ENCODE measurements at regions not wholly inside any gene's neighbourhood (a gene's known extent, or its start where the extent isn't known, plus 50 kb on each side); places are given as distances from the start of the nearest gene placed in this dataset.
"Not testable (repeated sequence)": the region's sequence is repeated elsewhere in the genome, so short reads cannot be mapped to it uniquely, and the experiment has no call there.

DNA sequence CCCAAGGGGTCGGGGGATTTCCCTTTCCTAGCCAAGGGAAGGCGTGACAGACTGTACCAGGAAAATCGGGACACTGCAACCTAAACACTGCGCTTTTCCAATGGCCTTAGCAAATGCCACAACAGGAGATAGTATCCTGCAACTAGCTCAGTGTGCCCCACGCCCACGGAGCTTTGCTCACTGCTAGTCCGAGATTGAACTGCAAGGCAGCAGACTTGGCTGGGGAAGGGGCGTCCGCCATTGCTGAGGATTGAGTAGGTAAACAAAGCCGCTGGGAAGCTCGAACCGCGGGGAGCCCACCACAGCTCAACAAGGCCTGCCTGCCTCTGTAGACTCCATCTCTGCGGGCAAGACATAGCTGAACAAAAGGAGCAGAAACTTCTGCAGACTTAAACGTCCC lies 72.3 kb upstream of the THRB start:
- no peak overlapping the region for H3K4me3 ChIP-seq (ENCODE audit: low read depth, low read length)
- DNase-seq (ENCODE audit: low read depth): no peak
- TF ChIP-seq, protein P1, sequence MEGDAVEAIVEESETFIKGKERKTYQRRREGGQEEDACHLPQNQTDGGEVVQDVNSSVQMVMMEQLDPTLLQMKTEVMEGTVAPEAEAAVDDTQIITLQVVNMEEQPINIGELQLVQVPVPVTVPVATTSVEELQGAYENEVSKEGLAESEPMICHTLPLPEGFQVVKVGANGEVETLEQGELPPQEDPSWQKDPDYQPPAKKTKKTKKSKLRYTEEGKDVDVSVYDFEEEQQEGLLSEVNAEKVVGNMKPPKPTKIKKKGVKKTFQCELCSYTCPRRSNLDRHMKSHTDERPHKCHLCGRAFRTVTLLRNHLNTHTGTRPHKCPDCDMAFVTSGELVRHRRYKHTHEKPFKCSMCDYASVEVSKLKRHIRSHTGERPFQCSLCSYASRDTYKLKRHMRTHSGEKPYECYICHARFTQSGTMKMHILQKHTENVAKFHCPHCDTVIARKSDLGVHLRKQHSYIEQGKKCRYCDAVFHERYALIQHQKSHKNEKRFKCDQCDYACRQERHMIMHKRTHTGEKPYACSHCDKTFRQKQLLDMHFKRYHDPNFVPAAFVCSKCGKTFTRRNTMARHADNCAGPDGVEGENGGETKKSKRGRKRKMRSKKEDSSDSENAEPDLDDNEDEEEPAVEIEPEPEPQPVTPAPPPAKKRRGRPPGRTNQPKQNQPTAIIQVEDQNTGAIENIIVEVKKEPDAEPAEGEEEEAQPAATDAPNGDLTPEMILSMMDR (IDR thresholded peaks at IDR 0.05; ENCODE audit: insufficient read depth, low read length): no peak

DNA sequence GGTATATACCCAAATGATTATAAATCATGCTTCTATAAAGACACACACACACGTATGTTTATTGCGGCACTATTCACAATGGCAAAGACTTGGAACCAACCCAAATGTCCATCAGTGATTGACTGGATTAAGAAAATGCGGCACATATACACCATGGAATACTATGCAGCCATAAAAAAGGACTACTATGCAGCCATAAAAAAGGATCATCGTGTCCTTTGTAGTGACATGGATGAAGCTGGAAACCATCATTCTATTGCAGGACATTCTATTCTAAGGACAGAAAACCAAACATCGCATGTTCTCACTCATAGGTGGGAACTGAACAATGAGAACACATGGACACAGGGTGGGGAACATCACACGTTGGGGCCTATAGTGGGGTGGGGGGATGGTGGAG lies 77.8 kb upstream of the THRB start:
- not testable (repeated sequence) for DNase-seq (ENCODE audit: low read depth); H3K4me3 ChIP-seq (ENCODE audit: low read depth, low read length)

DNA sequence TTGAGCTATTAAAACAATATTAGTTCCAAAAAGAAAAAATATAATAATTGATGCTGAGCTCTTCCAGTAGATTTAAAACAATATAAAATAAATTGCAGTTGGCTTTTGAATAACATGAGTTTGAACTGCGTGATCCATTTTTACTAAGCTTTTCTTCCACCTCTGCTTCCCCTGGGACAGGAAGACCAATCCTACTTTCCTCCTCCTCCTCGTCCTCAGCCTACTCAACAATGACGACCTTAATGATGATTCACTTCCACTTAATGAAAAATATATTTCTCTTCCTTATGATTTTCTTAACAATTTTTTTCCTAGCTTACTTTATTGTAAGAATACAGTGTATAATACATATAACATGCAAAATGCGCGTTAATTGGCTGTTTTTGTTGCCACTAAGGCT lies 78.9 kb upstream of the THRB start:
- TF ChIP-seq, protein P1 (IDR thresholded peaks at IDR 0.05; ENCODE audit: insufficient read depth, low read length): no peak
- no peak for DNase-seq (ENCODE audit: low read depth)
- no peak overlapping the region for H3K4me3 ChIP-seq (ENCODE audit: low read depth, low read length)

DNA sequence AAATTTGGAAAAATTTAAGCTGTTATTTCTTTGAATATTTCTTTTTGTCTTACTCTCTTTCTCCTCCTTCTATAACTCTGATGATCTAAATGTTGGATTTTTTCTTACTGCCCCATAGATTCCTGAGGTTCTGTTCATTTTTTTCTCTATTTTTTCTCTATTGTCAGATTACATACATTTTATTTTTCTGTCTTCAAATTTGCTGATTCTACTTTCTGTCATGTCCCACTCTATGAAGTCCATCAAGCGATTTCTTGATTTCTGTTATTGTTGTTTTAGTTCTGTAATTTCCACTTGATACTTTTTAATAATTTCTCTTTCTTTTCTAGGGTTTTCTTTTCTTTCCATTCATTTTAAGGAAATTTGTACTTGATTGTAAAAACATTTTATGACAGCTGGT lies 83.7 kb upstream of the THRB start:
- TF ChIP-seq, protein P1 (IDR thresholded peaks at IDR 0.05; ENCODE audit: insufficient read depth, low read length): no peak
- no peak overlapping the region for H3K4me3 ChIP-seq (ENCODE audit: low read depth, low read length)
- DNase-seq (ENCODE audit: low read depth): no peak

DNA sequence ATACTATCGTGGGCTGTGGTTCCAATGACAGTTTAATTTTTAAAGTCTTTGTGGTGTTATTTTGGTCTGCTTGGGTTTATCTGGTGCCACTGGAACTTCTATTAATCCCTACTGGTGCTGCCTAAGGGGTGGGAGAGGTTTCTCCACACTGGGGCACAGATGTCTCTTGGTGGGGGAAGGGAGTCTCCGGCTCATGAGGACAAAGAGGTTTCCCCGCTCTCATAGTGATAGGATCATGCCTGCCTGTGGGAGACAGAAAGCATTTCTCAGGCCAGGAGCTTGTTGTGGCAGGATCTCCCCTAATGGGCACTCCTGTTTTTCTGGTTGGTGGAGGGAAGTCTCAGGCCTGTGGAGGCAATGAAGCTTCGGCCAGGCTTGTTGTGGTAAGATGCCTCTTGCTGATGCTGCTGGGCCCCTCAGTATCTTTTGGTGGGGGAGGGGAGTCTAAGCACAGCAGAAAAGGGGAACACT lies 84.3 kb upstream of the THRB start:
- H3K4me3 ChIP-seq (ENCODE audit: low read depth, low read length): no peak overlapping the region
- TF ChIP-seq, protein P1 (IDR thresholded peaks at IDR 0.05; ENCODE audit: insufficient read depth, low read length): no peak
- DNase-seq (ENCODE audit: low read depth): no peak

DNA sequence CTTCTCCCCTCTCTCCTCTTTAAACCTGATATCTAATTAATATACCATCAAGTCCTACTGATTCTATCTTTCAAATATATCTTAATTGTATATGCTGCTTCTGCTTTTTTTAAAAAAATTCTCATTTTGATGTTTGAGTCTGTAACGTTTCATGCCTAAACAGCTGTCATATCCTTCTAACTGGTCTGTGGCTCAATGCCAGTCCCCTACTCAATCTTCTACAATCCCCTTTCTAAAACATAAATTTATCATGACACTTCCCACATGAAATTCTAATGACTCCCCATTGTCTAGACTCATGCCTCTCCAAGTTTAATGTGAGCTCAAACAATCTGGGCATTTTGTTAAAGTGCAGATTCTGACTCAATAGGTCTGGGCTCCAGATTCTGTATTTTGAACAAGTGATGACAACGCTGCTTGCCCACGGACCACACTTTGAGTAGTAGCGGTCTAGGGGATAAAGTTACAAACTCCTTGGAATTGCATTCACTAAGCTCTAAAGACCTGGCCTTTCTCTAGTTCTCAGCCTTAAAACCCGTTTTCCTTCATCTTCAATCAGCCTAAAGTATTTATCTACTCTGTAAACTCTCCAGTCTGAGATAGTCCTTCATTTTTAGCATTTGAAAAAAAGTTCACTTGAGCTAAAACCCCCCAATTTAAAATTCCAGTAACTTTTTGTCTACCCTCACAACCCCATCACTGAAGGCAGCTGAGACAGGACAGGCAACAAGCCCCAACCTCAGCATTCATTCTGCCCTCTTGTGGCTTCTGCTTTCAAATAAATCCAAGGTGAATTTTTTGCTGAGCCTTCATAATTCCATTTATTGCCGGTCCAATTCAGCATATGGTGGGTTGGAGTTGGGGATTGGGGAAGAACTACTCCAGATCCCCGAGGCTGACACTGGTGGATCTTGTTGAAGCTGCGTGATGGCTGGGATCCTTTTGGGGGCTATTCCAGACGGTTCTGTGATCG lies 88.1 kb upstream of the THRB start:
- peak; percentile 16 for DNase-seq (ENCODE audit: low read depth)
- no peak overlapping the region for H3K4me3 ChIP-seq (ENCODE audit: low read depth, low read length)
- TF ChIP-seq, protein P1 (IDR thresholded peaks at IDR 0.05; ENCODE audit: insufficient read depth, low read length): no peak

DNA sequence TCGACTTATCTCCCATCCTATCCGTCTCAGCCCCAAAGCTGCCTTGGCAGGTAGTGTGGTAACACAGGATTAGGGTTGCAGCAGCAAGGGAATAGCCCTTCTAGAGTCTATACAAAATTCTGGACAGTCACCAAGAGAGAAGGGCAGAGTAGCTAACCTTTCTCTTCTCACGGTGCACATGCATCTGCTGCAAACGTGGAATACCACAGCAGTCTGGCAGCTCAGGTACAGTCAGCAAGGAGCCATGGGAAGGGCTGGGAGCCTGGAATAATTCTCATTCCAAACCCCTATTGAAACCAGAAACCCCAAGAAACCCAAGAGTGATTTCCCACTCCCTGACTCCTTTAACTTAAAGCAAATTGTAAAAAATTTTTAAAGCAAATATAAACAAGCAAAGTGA lies 92.3 kb upstream of the THRB start:
- TF ChIP-seq, protein P1 (IDR thresholded peaks at IDR 0.05; ENCODE audit: insufficient read depth, low read length): no peak
- DNase-seq (ENCODE audit: low read depth): no peak
- H3K4me3 ChIP-seq (ENCODE audit: low read depth, low read length): no peak overlapping the region
